DND-41 (cell line): ENCODE measurements at regions not wholly inside any gene's neighbourhood (a gene's known extent, or its start where the extent isn't known, plus 50 kb on each side); places are given as distances from the start of the nearest gene placed in this dataset.

Source experiments
- ATAC-seq: fragments of 200-7000 bp; cut with Tn5 transposase; 3 replicates; pipeline ENCODE4 v1.9.1; 2021; ENCODE audit warnings: low read depth; ENCODE audit not compliant: insufficient read depth
- DNase-seq: peaks from one replicate; pipeline ENCODE4 v3.0.0-alpha.2; 2020
- H2AFZ ChIP-seq: 2 replicates; pipeline ENCODE4 v1.6.0; 2012; ENCODE audit warnings: low read depth, low read length
- H3K27ac ChIP-seq: 2 replicates; pipeline ENCODE4 v1.5.1; 2012; ENCODE audit warnings: low read length, inconsistent platforms
- H3K27me3 ChIP-seq: fragments of 200-600 bp; sonication (generic); 2 replicates; pipeline ENCODE4 v1.6.0; 2012; ENCODE audit warnings: low read length, mild to moderate bottlenecking, inconsistent platforms; ENCODE audit not compliant: insufficient read depth, poor library complexity
- H3K36me3 ChIP-seq: 2 replicates; pipeline ENCODE4 v1.5.1; 2012; ENCODE audit warnings: low read length, inconsistent platforms; ENCODE audit not compliant: insufficient read depth
- H3K4me1 ChIP-seq: 2 replicates; pipeline ENCODE4 v1.5.1; 2012; ENCODE audit warnings: mild to moderate bottlenecking, low read length; ENCODE audit not compliant: insufficient read depth
- H3K4me2 ChIP-seq: 2 replicates; pipeline ENCODE4 v1.6.0; 2012; ENCODE audit warnings: mild to moderate bottlenecking, moderate library complexity, low read length, inconsistent platforms; ENCODE audit not compliant: insufficient read depth
- H3K4me3 ChIP-seq, 2 experiments: fragments of 200-600 bp in 1 of 2; shearing (Covaris generic) in 1 of 2; 2 replicates each; pipeline ENCODE4 v1.5.1; 2012 to 2016; ENCODE audit warnings: inconsistent platforms in 2 of 2, low read length in 2 of 2, mild to moderate bottlenecking in 2 of 2, low read depth in 1 of 2, moderate library complexity in 1 of 2
- H3K79me2 ChIP-seq: 2 replicates; pipeline ENCODE4 v1.6.0; 2012; ENCODE audit warnings: low read length, inconsistent platforms; ENCODE audit not compliant: insufficient read depth
- H3K9ac ChIP-seq: 2 replicates; pipeline ENCODE4 v1.6.0; 2012; ENCODE audit warnings: low read depth, mild to moderate bottlenecking, inconsistent platforms, low read length, moderate library complexity
- H3K9me3 ChIP-seq: 2 replicates; pipeline ENCODE4 v1.5.1; 2012; ENCODE audit warnings: low read length, moderate library complexity, mild to moderate bottlenecking, inconsistent platforms; ENCODE audit not compliant: insufficient read depth, severe bottlenecking
- H4K20me1 ChIP-seq: 2 replicates; pipeline ENCODE4 v1.6.0; 2012; ENCODE audit warnings: low read length; ENCODE audit not compliant: insufficient read depth
- CTCF ChIP-seq: IDR thresholded peaks from 2 replicates; pipeline ENCODE4 v1.5.1; 2012; ENCODE audit warnings: borderline replicate concordance, low read length, moderate library complexity, mild to moderate bottlenecking; ENCODE audit not compliant: poor library complexity, severe bottlenecking; ENCODE audit errors: extremely low read depth
- EZH2 ChIP-seq: IDR thresholded peaks from 3 replicates; pipeline ENCODE4 v1.6.1; 2012; ENCODE audit warnings: borderline replicate concordance, low read depth, mild to moderate bottlenecking, moderate library complexity, low read length, inconsistent platforms; ENCODE audit not compliant: severe bottlenecking

- Histone ChIP-seq H3K4me3 (no peak overlapping the region), H3K27me3 (no peaks in the 10 kb centered on the region), H3K9me3 (peaks cover 7% of the 10 kb centered on the region), H3K27ac (no peak overlapping the region), H3K36me3 (no peaks in the 10 kb centered on the region), H3K9ac (no peak overlapping the region), H4K20me1 (no peaks in the 10 kb centered on the region), H2AFZ (no peak overlapping the region), H3K4me1 (no peaks in the 10 kb centered on the region), H3K79me2 (no peaks in the 10 kb centered on the region), H3K4me2 (no peak overlapping the region)
- no peak for TF ChIP-seq CTCF
- TF ChIP-seq EZH2 = no peak
- ATAC-seq (no peak), DNase-seq (no peak)
Observed at GRCh38 chr12:130286741-130287440, 50.8 kb upstream of the PIWIL1 start.
